ENCODE measurements at regions not wholly inside any gene's neighbourhood (a gene's known extent, or its start where the extent isn't known, plus 50 kb on each side); places are given as distances from the start of the nearest gene placed in this dataset.

DNA sequence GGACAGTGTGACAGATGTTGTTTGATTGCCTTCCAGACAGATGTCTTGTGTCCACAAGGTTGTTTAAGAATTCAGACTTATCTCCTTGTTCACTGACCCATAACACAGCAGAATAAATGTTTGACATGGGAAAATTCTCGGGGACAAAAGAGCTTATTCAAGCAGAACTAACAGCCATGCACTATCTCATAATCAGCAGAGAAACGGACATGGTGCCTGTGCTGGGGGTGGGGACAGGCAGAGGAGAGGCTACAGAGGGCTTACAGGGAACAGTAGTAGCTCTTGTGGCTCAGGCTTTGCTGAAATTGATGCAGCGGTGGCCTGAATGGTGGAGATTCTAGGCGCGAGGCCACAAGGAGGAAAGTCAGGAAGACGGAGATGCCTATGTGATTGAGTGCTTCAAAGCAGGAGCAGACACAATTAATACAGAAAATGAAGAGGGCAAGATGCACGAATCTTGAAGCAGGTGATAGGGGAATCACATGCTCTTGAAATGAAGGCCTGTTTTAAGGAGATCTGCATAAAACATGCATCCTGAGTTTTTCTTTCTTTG lies 62.0 kb upstream of the CAB39 start:
- Histone ChIP-seq H3K9me3 (no peaks in the 10 kb centered on the region), H3K4me1 (ENCODE audit: low read depth) (no peaks in the 10 kb centered on the region), H3K4me3 (no peak overlapping the region), H3K36me3 (ENCODE audit: low read depth) (no peaks in the 10 kb centered on the region)
- TF ChIP-seq, protein P1, sequence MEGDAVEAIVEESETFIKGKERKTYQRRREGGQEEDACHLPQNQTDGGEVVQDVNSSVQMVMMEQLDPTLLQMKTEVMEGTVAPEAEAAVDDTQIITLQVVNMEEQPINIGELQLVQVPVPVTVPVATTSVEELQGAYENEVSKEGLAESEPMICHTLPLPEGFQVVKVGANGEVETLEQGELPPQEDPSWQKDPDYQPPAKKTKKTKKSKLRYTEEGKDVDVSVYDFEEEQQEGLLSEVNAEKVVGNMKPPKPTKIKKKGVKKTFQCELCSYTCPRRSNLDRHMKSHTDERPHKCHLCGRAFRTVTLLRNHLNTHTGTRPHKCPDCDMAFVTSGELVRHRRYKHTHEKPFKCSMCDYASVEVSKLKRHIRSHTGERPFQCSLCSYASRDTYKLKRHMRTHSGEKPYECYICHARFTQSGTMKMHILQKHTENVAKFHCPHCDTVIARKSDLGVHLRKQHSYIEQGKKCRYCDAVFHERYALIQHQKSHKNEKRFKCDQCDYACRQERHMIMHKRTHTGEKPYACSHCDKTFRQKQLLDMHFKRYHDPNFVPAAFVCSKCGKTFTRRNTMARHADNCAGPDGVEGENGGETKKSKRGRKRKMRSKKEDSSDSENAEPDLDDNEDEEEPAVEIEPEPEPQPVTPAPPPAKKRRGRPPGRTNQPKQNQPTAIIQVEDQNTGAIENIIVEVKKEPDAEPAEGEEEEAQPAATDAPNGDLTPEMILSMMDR (IDR thresholded peaks at IDR 0.05): no peak
- intact Hi-C loops (cut with DNase I, micrococcal nuclease): no loop called here
- DNase-seq (no peak), ATAC-seq (no peak)

DNA sequence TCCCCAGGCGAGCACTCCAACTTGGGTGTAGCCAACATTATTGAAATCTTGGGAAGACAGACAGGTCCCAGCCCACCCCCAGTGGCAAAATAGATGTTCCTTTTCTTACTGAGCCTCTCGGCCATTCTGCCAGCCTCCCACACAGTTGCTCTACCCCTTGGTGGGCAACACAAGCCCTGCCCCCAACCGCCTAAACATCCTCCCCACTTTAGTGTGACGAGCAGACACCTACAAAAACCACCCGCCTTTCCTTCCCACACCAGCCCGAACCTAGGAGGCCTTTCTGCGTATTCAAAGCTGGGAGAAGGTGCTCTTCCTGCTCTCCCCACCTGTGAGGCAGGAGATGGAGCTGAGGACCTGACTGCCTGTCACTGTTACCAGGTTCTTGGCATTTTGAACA lies 58.6 kb upstream of the CAB39 start:
- H3K4me1 ChIP-seq (ENCODE audit: low read depth): no peaks in the 10 kb centered on the region
- no peaks in the 10 kb centered on the region for H3K9me3 ChIP-seq
- DNase-seq (no peak), ATAC-seq (no peak)
- H3K4me3 ChIP-seq: no peak overlapping the region
- TF ChIP-seq, protein P1 (IDR thresholded peaks at IDR 0.05): no peak
- intact Hi-C loops (cut with DNase I, micrococcal nuclease): no loop called here
- H3K36me3 ChIP-seq (ENCODE audit: low read depth): no peaks in the 10 kb centered on the region

DNA sequence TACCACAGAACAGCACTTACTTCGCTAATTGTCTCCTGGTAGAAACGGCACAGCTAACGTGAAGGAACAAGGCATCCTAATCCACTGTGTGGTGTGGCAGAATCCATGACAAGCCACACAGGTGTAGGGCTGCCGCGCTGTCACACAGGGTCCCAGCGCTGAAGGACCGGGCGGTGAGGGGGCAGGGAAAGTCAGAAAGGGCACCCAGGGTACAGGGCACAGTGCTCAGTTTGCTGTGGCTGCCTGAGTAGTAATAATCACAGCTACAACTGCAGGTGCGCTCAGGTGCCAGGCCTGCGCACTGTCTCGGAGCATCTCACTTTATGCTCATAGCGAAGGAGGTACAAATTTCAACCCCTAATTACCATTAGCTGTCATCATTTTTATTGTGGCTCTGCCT lies 55.2 kb upstream of the CAB39 start:
- no peaks in the 10 kb centered on the region for H3K36me3 ChIP-seq (ENCODE audit: low read depth)
- H3K9me3 ChIP-seq: no peaks in the 10 kb centered on the region
- TF ChIP-seq, protein P1 (IDR thresholded peaks at IDR 0.05): no peak
- no peak overlapping the region for H3K4me3 ChIP-seq
- intact Hi-C loops (cut with DNase I, micrococcal nuclease): no loop called here
- DNase-seq (no peak), ATAC-seq (no peak)
- H3K4me1 ChIP-seq (ENCODE audit: low read depth): peaks cover 4% of the 10 kb centered on the region

DNA sequence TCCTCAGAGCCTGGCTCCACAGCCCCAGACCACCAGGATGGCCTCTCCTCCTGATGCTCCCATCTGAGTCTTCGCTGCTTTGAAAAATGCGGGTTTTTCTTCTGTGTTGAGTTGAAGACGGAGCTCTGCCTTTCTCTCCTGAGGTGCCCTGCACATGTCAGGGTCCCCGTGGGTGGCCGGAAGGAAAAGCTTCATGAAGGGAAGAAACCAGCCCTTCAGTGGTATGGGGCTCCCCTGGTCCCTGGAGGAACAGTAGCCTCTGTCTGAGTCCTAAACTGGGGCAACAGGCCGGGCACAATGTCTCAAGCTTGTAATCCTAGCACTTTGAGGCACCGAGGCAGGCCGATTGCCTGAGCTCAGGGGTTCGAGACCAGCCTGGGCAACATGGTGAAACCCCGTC lies 54.7 kb upstream of the CAB39 start:
- no peak for ATAC-seq
- no peak for DNase-seq
- Histone ChIP-seq H3K4me3 (no peak overlapping the region), H3K4me1 (ENCODE audit: low read depth) (peaks cover 4% of the 10 kb centered on the region), H3K9me3 (no peaks in the 10 kb centered on the region), H3K36me3 (ENCODE audit: low read depth) (no peaks in the 10 kb centered on the region)
- intact Hi-C loops (cut with DNase I, micrococcal nuclease): no loop called here
- TF ChIP-seq, protein P1 (IDR thresholded peaks at IDR 0.05): no peak

DNA sequence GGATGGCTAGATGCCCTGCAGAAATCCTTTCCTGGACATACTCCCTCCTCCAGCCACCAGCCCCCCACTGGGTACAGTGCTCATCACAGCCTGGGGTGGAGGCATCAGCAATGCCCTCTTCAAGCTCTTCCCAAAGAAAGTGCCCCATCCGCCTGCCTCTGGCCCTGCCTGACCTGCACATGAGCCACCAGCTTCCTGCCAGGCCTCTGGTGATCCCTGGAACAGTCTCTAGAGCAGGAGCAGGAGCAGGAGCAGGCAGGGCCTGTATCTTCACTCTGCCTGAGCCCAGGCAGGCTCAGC lies 54.1 kb upstream of the CAB39 start:
- Histone ChIP-seq H3K36me3 (ENCODE audit: low read depth) (no peaks in the 10 kb centered on the region), H3K4me1 (ENCODE audit: low read depth) (peaks cover 4% of the 10 kb centered on the region), H3K4me3 (no peak overlapping the region), H3K9me3 (no peaks in the 10 kb centered on the region)
- DNase-seq (no peak), ATAC-seq (peak; percentile 6)
- intact Hi-C loops (cut with DNase I, micrococcal nuclease): no loop called here
- TF ChIP-seq, protein P1 (IDR thresholded peaks at IDR 0.05): no peak
